ENCODE measurements at regions not wholly inside any gene's neighbourhood (a gene's known extent, or its start where the extent isn't known, plus 50 kb on each side); places are given as distances from the start of the nearest gene placed in this dataset.

DNA sequence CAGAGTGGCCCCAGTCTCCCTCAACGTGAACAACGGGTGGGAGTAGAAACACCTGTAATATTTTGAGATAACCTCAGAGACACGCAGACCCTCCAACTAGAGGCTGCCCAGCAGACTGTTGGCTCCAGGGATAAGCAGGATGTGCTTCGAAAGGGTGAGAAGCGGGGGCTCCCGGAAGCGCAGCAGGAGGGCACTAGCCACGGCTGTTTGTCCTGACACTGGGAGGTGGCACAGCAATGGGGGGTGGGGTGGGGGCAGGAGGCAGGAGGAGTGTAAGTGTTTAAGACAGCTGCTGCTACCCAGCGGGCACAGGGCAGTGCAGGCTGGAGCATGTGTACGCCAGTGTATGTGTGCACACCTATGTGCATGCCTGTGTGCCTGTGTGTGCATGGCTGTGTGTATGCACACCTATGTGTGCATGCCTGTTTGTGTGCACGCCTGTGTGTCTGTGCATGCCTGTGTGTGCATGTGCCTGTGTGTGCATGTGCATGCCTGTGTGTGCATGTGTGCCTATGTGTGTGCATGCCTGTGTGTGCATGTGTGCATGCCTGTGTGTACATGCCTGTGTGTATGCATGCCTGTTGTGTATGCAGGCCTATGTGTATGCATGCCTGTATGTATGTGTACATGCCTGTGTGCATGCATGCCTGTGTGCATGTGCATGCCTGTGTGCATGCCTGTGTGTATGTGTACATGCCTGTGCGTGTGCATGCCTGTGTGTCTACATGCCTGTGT lies 154.7 kb downstream of the SHANK2 start:
- Histone ChIP-seq H3K9me3 (ENCODE audit: control insufficient read depth, insufficient read depth, low read depth, low read length) (no peaks in the 10 kb centered on the region), H3K4me1 (ENCODE audit: control insufficient read depth, insufficient read depth, low read length) (no peaks in the 10 kb centered on the region), H3K27me3 (ENCODE audit: control insufficient read depth, insufficient read depth, low read length) (no peaks in the 10 kb centered on the region; the same call in 1 of the 2 replicates), H3K27ac (ENCODE audit: low read length) (no peak overlapping the region), H3K4me3 (ENCODE audit: low read depth in 2 of 2, low read length in 2 of 2) (no peak overlapping the region), H3K36me3 (ENCODE audit: control insufficient read depth, insufficient read depth, low read length) (no peaks in the 10 kb centered on the region)
- no peak for ATAC-seq
- POLR2A ChIA-PET, result no interaction called here
- TF ChIP-seq CTCF (IDR thresholded peaks at IDR 0.05) (no peak), REST (IDR thresholded peaks at IDR 0.05; ENCODE audit: insufficient read depth in 1 of 2, low read depth in 2 of 2, low read length in 1 of 2) (no peak), TCF7L2 (IDR thresholded peaks at IDR 0.05; ENCODE audit: low read depth, low read length) (no peak), SIN3A (IDR thresholded peaks at IDR 0.05; ENCODE audit: borderline replicate concordance, insufficient read depth, low read depth, low read length) (no peak), POLR2AphosphoS5 (IDR thresholded peaks at IDR 0.05; ENCODE audit: low read depth, low read length) (no peak)
- CTCF ChIA-PET, result no interaction called here
- in situ Hi-C loops (cut with HindIII; ENCODE audit: low pct_unique_long_range_greater_than_20kb, low sequenced_read_pairs), result no loop called here
- intact Hi-C loops (cut with micrococcal nuclease; ENCODE audit: unreplicated experiment), result no loop called here
- BruUV-seq (replicated peaks), result no TSS peak
- no peak for DNase-seq (ENCODE audit: low read depth, low spot score)

- DNase-seq (ENCODE audit: low read depth, low spot score) (no peak), ATAC-seq (peak; percentile 53; the same call in 1 of the 2 replicates)
- ChIA-PET CTCF (no interaction called here), POLR2A (no interaction called here)
- TF ChIP-seq POLR2AphosphoS5 (IDR thresholded peaks at IDR 0.05; ENCODE audit: low read depth, low read length), result no peak
- no peak for TF ChIP-seq REST (IDR thresholded peaks at IDR 0.05; ENCODE audit: insufficient read depth in 1 of 2, low read depth in 2 of 2, low read length in 1 of 2)
- no peak for TF ChIP-seq TCF7L2 (IDR thresholded peaks at IDR 0.05; ENCODE audit: low read depth, low read length)
- no peak for TF ChIP-seq CTCF (IDR thresholded peaks at IDR 0.05)
- TF ChIP-seq SIN3A (IDR thresholded peaks at IDR 0.05; ENCODE audit: borderline replicate concordance, insufficient read depth, low read depth, low read length), result no peak
- Histone ChIP-seq H3K36me3 (ENCODE audit: control insufficient read depth, insufficient read depth, low read length) (no peaks in the 10 kb centered on the region), H3K4me1 (ENCODE audit: control insufficient read depth, insufficient read depth, low read length) (no peaks in the 10 kb centered on the region), H3K27me3 (ENCODE audit: control insufficient read depth, insufficient read depth, low read length) (no peaks in the 10 kb centered on the region; the same call in 1 of the 2 replicates), H3K9me3 (ENCODE audit: control insufficient read depth, insufficient read depth, low read depth, low read length) (no peaks in the 10 kb centered on the region), H3K27ac (ENCODE audit: low read length) (no peak overlapping the region), H3K4me3 (ENCODE audit: low read depth in 2 of 2, low read length in 2 of 2) (no peak overlapping the region)
- in situ Hi-C loops (cut with HindIII; ENCODE audit: low pct_unique_long_range_greater_than_20kb, low sequenced_read_pairs) (no loop called here), intact Hi-C loops (cut with micrococcal nuclease; ENCODE audit: unreplicated experiment) (no loop called here)
- BruUV-seq (replicated peaks), result no TSS peak
Observed at GRCh38 chr11:71096751-71097388, 155.5 kb downstream of the SHANK2 start.
